SK-N-SH (cell line): ENCODE measurements at regions not wholly inside any gene's neighbourhood (a gene's known extent, or its start where the extent isn't known, plus 50 kb on each side); places are given as distances from the start of the nearest gene placed in this dataset.
"Not testable (repeated sequence)": the region's sequence is repeated elsewhere in the genome, so short reads cannot be mapped to it uniquely, and the experiment has no call there.

Source experiments
- CTCF ChIP-seq: fragments of 200-600 bp; sonication (generic); IDR thresholded peaks from 2 replicates; pipeline ENCODE4 v1.6.1; 2017; ENCODE audit warnings: antibody characterized with exemption, mild to moderate bottlenecking, moderate library complexity
- EP300 ChIP-seq, 2 experiments: IDR thresholded peaks; 2 replicates each; pipeline versions ENCODE4 v1.4.0 to v1.6.1; 2012; ENCODE audit warnings: borderline replicate concordance in 1 of 2, low read depth in 1 of 2, low read length in 1 of 2
- FOXJ3 ChIP-seq: sonication (generic); formaldehyde crosslinking; IDR thresholded peaks from 2 replicates; pipeline ENCODE4 v1.5.1; 2020; ENCODE audit warnings: mild to moderate bottlenecking, missing genetic modification reagents
- FOXM1 ChIP-seq: IDR thresholded peaks from 2 replicates; pipeline ENCODE4 v1.4.0; 2012; ENCODE audit warnings: low read depth, mild to moderate bottlenecking
- MAX ChIP-seq: IDR thresholded peaks from 2 replicates; pipeline ENCODE4 v1.4.0; 2012; ENCODE audit warnings: low read depth
- POLR2AphosphoS5 ChIP-seq: IDR thresholded peaks from 2 replicates; pipeline ENCODE4 v1.6.1; 2012; ENCODE audit warnings: low read depth, low read length
- RCOR1 ChIP-seq: fragments of 150-350 bp; IDR thresholded peaks from 2 replicates; pipeline ENCODE4 v1.6.1; 2017; ENCODE audit warnings: antibody characterized with exemption, low read length
- RXRA ChIP-seq: IDR thresholded peaks from 2 replicates; pipeline ENCODE4 v1.4.0; 2012; ENCODE audit warnings: low read depth, mild to moderate bottlenecking, borderline replicate concordance
- SIN3A ChIP-seq: IDR thresholded peaks from 2 replicates; pipeline ENCODE4 v1.6.1; 2012; ENCODE audit warnings: low read depth, mild to moderate bottlenecking, low read length, moderate library complexity, borderline replicate concordance
- TEAD4 ChIP-seq: IDR thresholded peaks from 2 replicates; pipeline ENCODE4 v1.4.0; 2012; ENCODE audit warnings: mild to moderate bottlenecking, borderline replicate concordance; ENCODE audit not compliant: insufficient read depth

- TF ChIP-seq EP300 (IDR thresholded peaks at IDR 0.05; ENCODE audit: borderline replicate concordance in 1 of 2, low read depth in 1 of 2, low read length in 1 of 2); FOXJ3 (CRISPR knock-in tag); MAX; CTCF; TEAD4; POLR2AphosphoS5; SIN3A; FOXM1; RCOR1; RXRA: not testable (repeated sequence)
These were observed 72.1 kb upstream of the MED13 start for GRCh38 chr17:62137013-62137733.
